BLaER1 (cell line): ENCODE measurements at regions not wholly inside any gene's neighbourhood (a gene's known extent, or its start where the extent isn't known, plus 50 kb on each side); places are given as distances from the start of the nearest gene placed in this dataset.

Experiments used
- H3K27ac ChIP-seq: shearing (Covaris generic); formaldehyde crosslinking; 2 replicates; pipeline ENCODE4 v1.8.1; 2022
- H3K27me3 ChIP-seq: shearing (Covaris generic); formaldehyde crosslinking; 2 replicates; pipeline ENCODE4 v1.8.1; 2022
- H3K36me3 ChIP-seq: shearing (Covaris generic); formaldehyde crosslinking; 2 replicates; pipeline ENCODE4 v1.8.1; 2022
- H3K4me1 ChIP-seq: shearing (Covaris generic); formaldehyde crosslinking; 2 replicates; pipeline ENCODE4 v1.8.1; 2022
- H3K4me2 ChIP-seq: shearing (Covaris generic); formaldehyde crosslinking; 2 replicates; pipeline ENCODE4 v1.8.1; 2022
- H3K4me3 ChIP-seq: shearing (Covaris generic); formaldehyde crosslinking; 2 replicates; pipeline ENCODE4 v1.8.1; 2022
- H3K9ac ChIP-seq: shearing (Covaris generic); formaldehyde crosslinking; 2 replicates; pipeline ENCODE4 v1.8.1; 2022
- H3K9me3 ChIP-seq: shearing (Covaris generic); formaldehyde crosslinking; 2 replicates; pipeline ENCODE4 v1.8.1; 2022
- H4K20me1 ChIP-seq: shearing (Covaris generic); formaldehyde crosslinking; 2 replicates; pipeline ENCODE4 v1.8.1; 2022
- Cebpa-rat ChIP-seq: shearing (Covaris generic); IDR thresholded peaks from 2 replicates; pipeline ENCODE4 v1.8.1; 2022

GRCh38 chr5:43875741-43876140 is 272.8 kb downstream of the NNT start:
- Histone ChIP-seq H3K36me3 (no peaks in the 10 kb centered on the region), H3K27ac (no peak overlapping the region), H3K9ac (no peak overlapping the region), H3K9me3 (no peaks in the 10 kb centered on the region), H3K27me3 (no peaks in the 10 kb centered on the region), H4K20me1 (no peaks in the 10 kb centered on the region), H3K4me2 (no peak overlapping the region), H3K4me3 (no peak overlapping the region), H3K4me1 (no peaks in the 10 kb centered on the region)
- TF ChIP-seq Cebpa-rat, result no peak

GRCh38 chr5:43874772-43875171 is 271.8 kb downstream of the NNT start:
- H3K9me3 ChIP-seq, result no peaks in the 10 kb centered on the region
- no peak overlapping the region for H3K9ac ChIP-seq
- H3K27me3 ChIP-seq, result no peaks in the 10 kb centered on the region
- TF ChIP-seq Cebpa-rat, result no peak
- no peak overlapping the region for H3K27ac ChIP-seq
- no peak overlapping the region for H3K4me3 ChIP-seq
- H3K4me1 ChIP-seq, result no peaks in the 10 kb centered on the region
- no peaks in the 10 kb centered on the region for H4K20me1 ChIP-seq
- H3K36me3 ChIP-seq, result no peaks in the 10 kb centered on the region
- H3K4me2 ChIP-seq, result no peak overlapping the region

- H3K4me3 ChIP-seq, result no peak overlapping the region
- TF ChIP-seq Cebpa-rat, result no peak
Observed at GRCh38 chr5:43873791-43874190, 270.8 kb downstream of the NNT start.

GRCh38 chr5:43859309-43859708 is 256.3 kb downstream of the NNT start:
- Histone ChIP-seq H4K20me1 (no peaks in the 10 kb centered on the region), H3K4me3 (no peak overlapping the region), H3K27me3 (no peaks in the 10 kb centered on the region), H3K27ac (no peak overlapping the region), H3K9me3 (no peaks in the 10 kb centered on the region), H3K4me1 (no peaks in the 10 kb centered on the region), H3K4me2 (no peak overlapping the region), H3K9ac (no peak overlapping the region), H3K36me3 (no peaks in the 10 kb centered on the region)
- TF ChIP-seq Cebpa-rat, result no peak

More at GRCh38 chr5:43873791-43874190, 270.8 kb downstream of the NNT start:
- no peak overlapping the region for H3K4me2 ChIP-seq
- H3K9ac ChIP-seq, result no peak overlapping the region
- no peaks in the 10 kb centered on the region for H3K9me3 ChIP-seq
- no peaks in the 10 kb centered on the region for H3K27me3 ChIP-seq
- H3K27ac ChIP-seq, result no peak overlapping the region
- no peaks in the 10 kb centered on the region for H3K36me3 ChIP-seq
- H4K20me1 ChIP-seq, result no peaks in the 10 kb centered on the region
- no peaks in the 10 kb centered on the region for H3K4me1 ChIP-seq

GRCh38 chr5:43855452-43855851 is 252.5 kb downstream of the NNT start:
- Histone ChIP-seq H3K4me3 (no peak overlapping the region), H3K27ac (no peak overlapping the region), H3K36me3 (no peaks in the 10 kb centered on the region), H3K9ac (no peak overlapping the region), H4K20me1 (no peaks in the 10 kb centered on the region), H3K4me2 (no peak overlapping the region), H3K27me3 (no peaks in the 10 kb centered on the region), H3K4me1 (no peaks in the 10 kb centered on the region), H3K9me3 (no peaks in the 10 kb centered on the region)
- no peak for TF ChIP-seq Cebpa-rat

- H3K4me1 ChIP-seq, result no peaks in the 10 kb centered on the region
- no peak for TF ChIP-seq Cebpa-rat
- no peaks in the 10 kb centered on the region for H4K20me1 ChIP-seq
- H3K9ac ChIP-seq, result no peak overlapping the region
- no peaks in the 10 kb centered on the region for H3K27me3 ChIP-seq
- H3K4me2 ChIP-seq, result no peak overlapping the region
- H3K4me3 ChIP-seq, result no peak overlapping the region
- H3K36me3 ChIP-seq, result no peaks in the 10 kb centered on the region
- H3K9me3 ChIP-seq, result no peaks in the 10 kb centered on the region
- no peak overlapping the region for H3K27ac ChIP-seq
Observed at GRCh38 chr5:43854697-43855292, 251.8 kb downstream of the NNT start.

GRCh38 chr5:43852279-43852678 is 249.3 kb downstream of the NNT start:
- H3K27me3 ChIP-seq, result no peaks in the 10 kb centered on the region
- no peak overlapping the region for H3K27ac ChIP-seq
- no peaks in the 10 kb centered on the region for H3K9me3 ChIP-seq

GRCh38 chr5:43851741-43852140 is 248.8 kb downstream of the NNT start:
- Histone ChIP-seq H3K27me3 (no peaks in the 10 kb centered on the region), H3K4me2 (no peak overlapping the region), H3K4me3 (no peak overlapping the region), H3K36me3 (no peaks in the 10 kb centered on the region), H4K20me1 (no peaks in the 10 kb centered on the region), H3K9me3 (no peaks in the 10 kb centered on the region), H3K27ac (no peak overlapping the region), H3K4me1 (no peaks in the 10 kb centered on the region), H3K9ac (no peak overlapping the region)
- no peak for TF ChIP-seq Cebpa-rat

More at GRCh38 chr5:43852279-43852678, 249.3 kb downstream of the NNT start:
- Histone ChIP-seq H3K4me2 (no peak overlapping the region), H3K4me3 (no peak overlapping the region), H3K4me1 (no peaks in the 10 kb centered on the region), H3K36me3 (no peaks in the 10 kb centered on the region), H4K20me1 (no peaks in the 10 kb centered on the region), H3K9ac (no peak overlapping the region)
- TF ChIP-seq Cebpa-rat, result no peak

- Histone ChIP-seq H3K4me2 (no peak overlapping the region), H3K4me1 (no peaks in the 10 kb centered on the region), H3K27me3 (no peaks in the 10 kb centered on the region), H4K20me1 (no peaks in the 10 kb centered on the region), H3K4me3 (no peak overlapping the region), H3K9ac (no peak overlapping the region), H3K27ac (no peak overlapping the region), H3K9me3 (no peaks in the 10 kb centered on the region), H3K36me3 (no peaks in the 10 kb centered on the region)
- TF ChIP-seq Cebpa-rat, result no peak
Observed at GRCh38 chr5:43840424-43841125, 237.6 kb downstream of the NNT start.

- H3K4me3 ChIP-seq, result no peak overlapping the region
- no peaks in the 10 kb centered on the region for H3K27me3 ChIP-seq
- H3K36me3 ChIP-seq, result no peaks in the 10 kb centered on the region
- no peaks in the 10 kb centered on the region for H4K20me1 ChIP-seq
- H3K4me1 ChIP-seq, result no peaks in the 10 kb centered on the region
- no peak for TF ChIP-seq Cebpa-rat
- no peak overlapping the region for H3K27ac ChIP-seq
- no peaks in the 10 kb centered on the region for H3K9me3 ChIP-seq
- no peak overlapping the region for H3K4me2 ChIP-seq
- no peak overlapping the region for H3K9ac ChIP-seq
Observed at GRCh38 chr5:43839218-43839617, 236.2 kb downstream of the NNT start.
